ENCODE measurements at regions not wholly inside any gene's neighbourhood (a gene's known extent, or its start where the extent isn't known, plus 50 kb on each side); places are given as distances from the start of the nearest gene placed in this dataset.

DNA sequence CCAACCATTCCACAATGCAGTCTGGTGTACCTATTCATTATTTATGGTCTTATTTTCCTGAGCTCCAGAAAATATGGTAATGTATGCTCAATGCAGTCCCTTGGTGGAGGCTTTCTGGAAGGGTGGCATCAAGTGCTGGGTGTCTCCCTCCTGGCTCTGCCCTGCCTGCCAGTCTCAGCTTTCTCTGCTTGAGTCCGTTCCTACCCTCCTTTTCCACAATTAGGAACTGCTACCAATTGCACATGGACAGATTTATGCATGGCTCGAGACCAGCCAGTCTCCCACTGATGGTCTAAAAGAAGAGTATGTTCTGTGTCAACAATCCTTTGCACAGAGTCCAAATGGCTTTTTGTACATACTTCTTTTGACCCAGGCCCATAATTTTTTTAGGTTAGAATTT lies 189.8 kb downstream of the TLE1 start (continued):
- TF ChIP-seq POU5F1 (IDR thresholded peaks at IDR 0.05; ENCODE audit: low read depth, low read length) = no peak
- TF ChIP-seq EGR1 (IDR thresholded peaks at IDR 0.05; ENCODE audit: borderline replicate concordance, low read depth, low read length) = no peak
- TF ChIP-seq BCL11A (IDR thresholded peaks at IDR 0.05; ENCODE audit: low read depth in 2 of 2, low read length in 2 of 2) = no peak
- TF ChIP-seq YY1 (IDR thresholded peaks at IDR 0.05; ENCODE audit: low read depth, low read length) = no peak
